Caco-2 (cell line): ENCODE measurements at regions not wholly inside any gene's neighbourhood (a gene's known extent, or its start where the extent isn't known, plus 50 kb on each side); places are given as distances from the start of the nearest gene placed in this dataset.

Experiments used
- BruUV-seq: library from RNA; stranded (reverse); fragments of 400-500 nt; replicated peaks from 2 replicates; lab custom pipeline; 2021; lab: Mats Ljungman, UMichigan
- CTCF ChIA-PET: fragments of 300-600 bp; sonication (Branson Sonifier 250); formaldehyde crosslinking; loops from one replicate; lab custom pipeline; 2022; ENCODE audit warnings: antibody characterized with exemption; lab: Charles Lee
- POLR2A ChIA-PET: fragments of 300-600 bp; sonication (Branson Sonifier 250); formaldehyde crosslinking; loops from one replicate; lab custom pipeline; 2022; ENCODE audit warnings: antibody characterized with exemption; lab: Charles Lee
- DNase-seq, 2 experiments: peaks; one replicate each; pipeline versions ENCODE4 v3.0.0 to v3.0.0-alpha.2; 2020 to 2022
- H3K27me3 ChIP-seq: replicated peaks from 2 replicates; pipeline ENCODE4 v1.6.0; 2011; ENCODE audit warnings: low read length; ENCODE audit not compliant: control insufficient read depth, insufficient read depth
- H3K36me3 ChIP-seq: 2 replicates; pipeline ENCODE4 v1.5.1; 2011; ENCODE audit warnings: low read length; ENCODE audit not compliant: control insufficient read depth, insufficient read depth
- H3K4me1 ChIP-seq: fragments of 250-450 bp; sonication (Bioruptor Pico); 2 replicates; pipeline ENCODE4 v1.5.1; 2020; ENCODE audit warnings: mild to moderate bottlenecking
- H3K4me3 ChIP-seq: 2 replicates; pipeline ENCODE4 v1.5.1; 2011; ENCODE audit warnings: low read depth, mild to moderate bottlenecking, control low read depth, low read length
- H3K9me3 ChIP-seq: fragments of 250-450 bp; sonication (Bioruptor Pico); 2 replicates; pipeline ENCODE4 v1.5.1; 2020; ENCODE audit warnings: mild to moderate bottlenecking, moderate library complexity
- H3K27ac Mint-ChIP-seq: one replicate; pipeline ENCODE4 v1.8.0; 2022; ENCODE audit warnings: mixed read lengths; ENCODE audit not compliant: unreplicated experiment
- H3K27me3 Mint-ChIP-seq: one replicate; pipeline ENCODE4 v1.8.0; 2022; ENCODE audit warnings: mixed read lengths; ENCODE audit not compliant: insufficient read depth, unreplicated experiment
- H3K36me3 Mint-ChIP-seq: one replicate; pipeline ENCODE4 v1.8.0; 2022; ENCODE audit warnings: mild to moderate bottlenecking, mixed read lengths; ENCODE audit not compliant: insufficient read depth, unreplicated experiment
- H3K4me1 Mint-ChIP-seq: one replicate; pipeline ENCODE4 v1.8.0; 2022; ENCODE audit warnings: low read depth, mixed read lengths; ENCODE audit not compliant: unreplicated experiment
- H3K4me3 Mint-ChIP-seq: one replicate; pipeline ENCODE4 v1.8.0; 2022; ENCODE audit warnings: mild to moderate bottlenecking, moderate library complexity, mixed read lengths; ENCODE audit not compliant: unreplicated experiment
- H3K9me3 Mint-ChIP-seq: one replicate; pipeline ENCODE4 v1.8.0; 2022; ENCODE audit warnings: mixed read lengths; ENCODE audit not compliant: unreplicated experiment
- intact Hi-C: fragments of 100-400 bp; cut with micrococcal nuclease; formaldehyde crosslinking; loops from one replicate; pipeline ENCODE4 v1.10.0; 2022; ENCODE audit not compliant: unreplicated experiment
- TF ChIP-seq, protein P1 (sequence below), 2 experiments: fragments of 200-600 bp in 1 of 2; IDR thresholded peaks; 1 replicate in 1 of 2; 2 replicates in 1 of 2; pipeline versions ENCODE4 v1.5.1 to v1.8.0; 2011 to 2022; ENCODE audit warnings: antibody characterized with exemption in 1 of 2, control low read depth in 1 of 2, inconsistent platforms in 1 of 2, low read depth in 1 of 2, low read length in 1 of 2, mild to moderate bottlenecking in 1 of 2, moderate library complexity in 1 of 2; ENCODE audit not compliant: insufficient read depth in 1 of 2, severe bottlenecking in 1 of 2, unreplicated experiment in 1 of 2

DNA sequence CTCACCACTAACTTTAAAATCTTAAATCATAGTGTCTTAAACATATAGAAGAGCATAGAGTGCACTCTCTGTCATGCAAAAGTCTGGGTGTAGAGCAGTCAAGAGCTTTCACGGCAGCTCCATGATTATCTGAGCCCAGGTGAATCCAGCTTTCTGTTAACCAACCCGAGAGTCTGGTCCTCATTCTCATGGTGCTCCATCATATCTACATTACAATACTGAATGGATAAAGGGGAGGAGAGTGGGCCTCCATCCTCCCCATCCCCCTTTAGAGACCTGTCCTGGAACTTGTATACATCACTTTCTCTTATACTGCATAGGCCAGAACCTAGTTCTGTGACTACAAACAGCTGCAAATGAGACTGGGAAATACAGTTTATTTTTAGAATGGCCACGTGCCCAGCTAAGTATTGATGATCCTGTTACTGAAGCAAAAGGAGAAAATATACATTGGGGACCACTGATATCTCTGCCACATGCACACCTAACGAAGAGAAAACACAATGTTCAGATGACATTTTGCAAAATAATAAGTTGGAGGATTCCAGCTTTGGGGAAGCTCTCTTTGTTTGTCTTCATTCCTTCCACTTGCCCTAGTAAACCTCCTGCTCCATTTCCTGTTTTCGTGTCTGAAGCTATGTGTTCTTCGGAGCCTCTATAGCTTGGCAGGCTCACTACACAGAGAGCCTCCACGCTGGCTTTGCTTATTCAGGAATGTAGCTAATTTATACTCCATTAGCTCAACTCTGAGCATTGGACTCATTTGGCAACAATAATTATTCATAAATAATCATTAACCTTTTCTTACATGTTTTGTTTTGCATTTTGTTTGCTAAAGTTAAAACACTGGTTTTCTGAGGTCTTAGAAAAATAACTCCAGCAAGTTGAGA, 110.1 kb downstream of the IYD start:
- H3K36me3 ChIP-seq: no peaks in the 10 kb centered on the region
- TF ChIP-seq, protein P1, sequence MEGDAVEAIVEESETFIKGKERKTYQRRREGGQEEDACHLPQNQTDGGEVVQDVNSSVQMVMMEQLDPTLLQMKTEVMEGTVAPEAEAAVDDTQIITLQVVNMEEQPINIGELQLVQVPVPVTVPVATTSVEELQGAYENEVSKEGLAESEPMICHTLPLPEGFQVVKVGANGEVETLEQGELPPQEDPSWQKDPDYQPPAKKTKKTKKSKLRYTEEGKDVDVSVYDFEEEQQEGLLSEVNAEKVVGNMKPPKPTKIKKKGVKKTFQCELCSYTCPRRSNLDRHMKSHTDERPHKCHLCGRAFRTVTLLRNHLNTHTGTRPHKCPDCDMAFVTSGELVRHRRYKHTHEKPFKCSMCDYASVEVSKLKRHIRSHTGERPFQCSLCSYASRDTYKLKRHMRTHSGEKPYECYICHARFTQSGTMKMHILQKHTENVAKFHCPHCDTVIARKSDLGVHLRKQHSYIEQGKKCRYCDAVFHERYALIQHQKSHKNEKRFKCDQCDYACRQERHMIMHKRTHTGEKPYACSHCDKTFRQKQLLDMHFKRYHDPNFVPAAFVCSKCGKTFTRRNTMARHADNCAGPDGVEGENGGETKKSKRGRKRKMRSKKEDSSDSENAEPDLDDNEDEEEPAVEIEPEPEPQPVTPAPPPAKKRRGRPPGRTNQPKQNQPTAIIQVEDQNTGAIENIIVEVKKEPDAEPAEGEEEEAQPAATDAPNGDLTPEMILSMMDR (IDR thresholded peaks at IDR 0.05; ENCODE audit: insufficient read depth in 1 of 2, low read depth in 1 of 2, low read length in 1 of 2, severe bottlenecking in 1 of 2, unreplicated experiment in 1 of 2): no peak
- Mint-ChIP-seq H3K36me3 (no peaks in the 10 kb centered on the region), H3K4me1 (no peaks in the 10 kb centered on the region), H3K4me3 (no peak overlapping the region), H3K27ac (no peak overlapping the region), H3K27me3 (peaks cover 3% of the 10 kb centered on the region), H3K9me3 (no peaks in the 10 kb centered on the region)
- ChIA-PET POLR2A (no interaction called here), CTCF (no interaction called here)
- intact Hi-C loops: no loop called here
- H3K9me3 ChIP-seq: no peaks in the 10 kb centered on the region
- no peaks in the 10 kb centered on the region for H3K4me1 ChIP-seq
- H3K27me3 ChIP-seq: no peaks in the 10 kb centered on the region
- H3K4me3 ChIP-seq: no peak overlapping the region
- BruUV-seq: no TSS peak
- no peak for DNase-seq

DNA sequence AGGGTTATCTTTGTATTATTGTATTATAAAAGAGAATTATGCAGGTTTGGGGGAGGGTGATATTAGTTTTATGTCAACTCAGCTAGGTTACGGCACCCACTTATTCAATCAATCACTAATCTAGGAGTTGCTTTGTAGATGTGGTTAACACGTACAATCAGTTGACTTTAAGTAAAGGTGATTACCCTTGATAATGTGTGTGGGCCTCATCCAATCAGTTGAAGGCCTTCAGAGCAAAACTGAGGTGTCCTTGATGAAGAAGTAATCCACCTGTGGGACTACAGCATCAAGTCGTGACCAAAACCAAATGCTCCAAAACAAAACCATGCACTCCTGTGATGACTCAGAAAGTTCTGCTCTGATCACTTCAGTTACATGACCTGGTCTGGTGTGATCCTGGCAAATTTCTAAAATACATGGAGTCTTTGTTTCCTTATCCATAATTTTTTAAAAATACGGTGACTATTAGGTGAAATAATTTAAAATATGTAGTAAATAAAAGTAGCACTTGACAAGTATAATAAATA, 114.1 kb downstream of the IYD start:
- no peak overlapping the region for H3K4me3 ChIP-seq
- ChIA-PET POLR2A (no interaction called here), CTCF (no interaction called here)
- H3K27me3 Mint-ChIP-seq: no peaks in the 10 kb centered on the region
- H3K36me3 Mint-ChIP-seq: no peaks in the 10 kb centered on the region
- no peaks in the 10 kb centered on the region for H3K36me3 ChIP-seq
- no peak overlapping the region for H3K27ac Mint-ChIP-seq
- no peaks in the 10 kb centered on the region for H3K4me1 Mint-ChIP-seq
- TF ChIP-seq, protein P1 (IDR thresholded peaks at IDR 0.05; ENCODE audit: insufficient read depth in 1 of 2, low read depth in 1 of 2, low read length in 1 of 2, severe bottlenecking in 1 of 2, unreplicated experiment in 1 of 2): no peak
- no peak overlapping the region for H3K4me3 Mint-ChIP-seq
- H3K27me3 ChIP-seq: no peaks in the 10 kb centered on the region
- H3K4me1 ChIP-seq: no peaks in the 10 kb centered on the region
- intact Hi-C loops: no loop called here
- no peaks in the 10 kb centered on the region for H3K9me3 ChIP-seq
- BruUV-seq: no TSS peak
- DNase-seq: no peak
- peaks cover 12% of the 10 kb centered on the region for H3K9me3 Mint-ChIP-seq

DNA sequence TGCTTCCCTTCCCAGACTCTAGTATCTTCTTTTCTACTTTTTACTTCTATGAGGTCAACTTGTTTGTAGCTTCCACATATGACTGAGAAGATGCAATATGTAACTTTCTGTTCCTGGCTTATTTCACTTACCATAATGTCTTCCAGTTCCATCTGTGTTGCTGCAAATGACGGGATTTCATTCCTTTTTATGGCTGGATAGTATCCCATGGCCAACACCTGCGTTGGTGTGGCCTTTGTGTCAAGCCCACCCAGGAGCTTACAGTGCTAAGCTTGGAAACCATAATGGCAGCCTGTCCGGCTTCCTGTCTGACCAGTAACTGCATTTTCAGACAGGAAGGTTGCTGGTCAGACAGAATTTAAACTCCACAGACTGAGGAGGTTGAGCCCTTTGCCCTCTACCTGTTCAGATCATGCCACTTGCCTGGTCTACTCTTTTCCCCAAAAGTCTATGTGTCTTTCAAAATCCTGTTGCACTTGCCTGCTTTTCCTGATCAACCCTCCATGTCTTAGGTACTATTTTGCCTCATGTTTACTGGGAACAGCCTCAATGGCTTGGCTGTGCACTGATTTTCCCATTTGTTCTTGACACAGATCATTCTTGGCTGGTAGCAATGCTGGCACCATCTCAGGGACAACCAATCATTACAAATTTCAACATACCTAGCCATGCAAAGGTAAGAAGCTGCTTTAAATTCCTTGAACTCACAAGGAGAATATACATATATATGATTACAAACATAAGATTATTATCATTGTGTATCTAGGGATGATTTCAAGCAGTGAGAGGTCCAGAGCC, 114.3 kb upstream of the PLEKHG1 start:
- H3K27me3 ChIP-seq: no peaks in the 10 kb centered on the region
- Mint-ChIP-seq H3K27ac (no peak overlapping the region), H3K9me3 (peaks cover 12% of the 10 kb centered on the region), H3K4me1 (no peaks in the 10 kb centered on the region), H3K27me3 (no peaks in the 10 kb centered on the region), H3K4me3 (no peak overlapping the region), H3K36me3 (no peaks in the 10 kb centered on the region)
- H3K4me1 ChIP-seq: peaks cover 4% of the 10 kb centered on the region
- intact Hi-C loops: no loop called here
- BruUV-seq: no TSS peak
- H3K9me3 ChIP-seq: no peaks in the 10 kb centered on the region
- H3K36me3 ChIP-seq: no peaks in the 10 kb centered on the region
- CTCF ChIA-PET: interaction anchor here (0.6 kb wide), 1 partner anchor 97 kb away, joined by 4 read pairs; no protein-coding TSS in a partner anchor
- POLR2A ChIA-PET: no interaction called here
- H3K4me3 ChIP-seq: no peak overlapping the region
- DNase-seq: no peak
- TF ChIP-seq, protein P1 (IDR thresholded peaks at IDR 0.05; ENCODE audit: insufficient read depth in 1 of 2, low read depth in 1 of 2, low read length in 1 of 2, severe bottlenecking in 1 of 2, unreplicated experiment in 1 of 2): no peak
